ENCODE measurements at regions not wholly inside any gene's neighbourhood (a gene's known extent, or its start where the extent isn't known, plus 50 kb on each side); places are given as distances from the start of the nearest gene placed in this dataset.

- H3K4me1 ChIP-seq (ENCODE audit: control insufficient read depth, insufficient read depth, low read length) = no peaks in the 10 kb centered on the region
- H3K27ac ChIP-seq (ENCODE audit: low read length) = no peak overlapping the region
- H3K4me3 ChIP-seq (ENCODE audit: low read depth in 2 of 2, low read length in 2 of 2) = no peak overlapping the region
- H3K36me3 ChIP-seq (ENCODE audit: control insufficient read depth, insufficient read depth, low read length) = no peaks in the 10 kb centered on the region
- ATAC-seq (no peak), DNase-seq (ENCODE audit: low read depth, low spot score) (no peak)
- in situ Hi-C loops (cut with HindIII; ENCODE audit: low pct_unique_long_range_greater_than_20kb, low sequenced_read_pairs) (no loop called here), intact Hi-C loops (cut with micrococcal nuclease; ENCODE audit: unreplicated experiment) (no loop called here)
- no TSS peak for BruUV-seq (replicated peaks)
- no peaks in the 10 kb centered on the region for H3K9me3 ChIP-seq (ENCODE audit: control insufficient read depth, insufficient read depth, low read depth, low read length)
- TF ChIP-seq SIN3A (IDR thresholded peaks at IDR 0.05; ENCODE audit: borderline replicate concordance, insufficient read depth, low read depth, low read length) = no peak
- POLR2A ChIA-PET = no interaction called here
- H3K27me3 ChIP-seq (ENCODE audit: control insufficient read depth, insufficient read depth, low read length) = no peaks in the 10 kb centered on the region
- CTCF ChIA-PET = no interaction called here
Observed at GRCh38 chr4:174405923-174406322, 116.4 kb downstream of the HPGD start.

- Histone ChIP-seq H3K9me3 (ENCODE audit: control insufficient read depth, insufficient read depth, low read depth, low read length) (no peaks in the 10 kb centered on the region), H3K27ac (ENCODE audit: low read length) (no peak overlapping the region), H3K36me3 (ENCODE audit: control insufficient read depth, insufficient read depth, low read length) (no peaks in the 10 kb centered on the region), H3K27me3 (ENCODE audit: control insufficient read depth, insufficient read depth, low read length) (no peaks in the 10 kb centered on the region), H3K4me1 (ENCODE audit: control insufficient read depth, insufficient read depth, low read length) (no peaks in the 10 kb centered on the region), H3K4me3 (ENCODE audit: low read depth in 2 of 2, low read length in 2 of 2) (no peak overlapping the region)
- no peak for TF ChIP-seq REST (IDR thresholded peaks at IDR 0.05; ENCODE audit: insufficient read depth in 1 of 2, low read depth in 2 of 2, low read length in 1 of 2)
- TF ChIP-seq, protein P1, sequence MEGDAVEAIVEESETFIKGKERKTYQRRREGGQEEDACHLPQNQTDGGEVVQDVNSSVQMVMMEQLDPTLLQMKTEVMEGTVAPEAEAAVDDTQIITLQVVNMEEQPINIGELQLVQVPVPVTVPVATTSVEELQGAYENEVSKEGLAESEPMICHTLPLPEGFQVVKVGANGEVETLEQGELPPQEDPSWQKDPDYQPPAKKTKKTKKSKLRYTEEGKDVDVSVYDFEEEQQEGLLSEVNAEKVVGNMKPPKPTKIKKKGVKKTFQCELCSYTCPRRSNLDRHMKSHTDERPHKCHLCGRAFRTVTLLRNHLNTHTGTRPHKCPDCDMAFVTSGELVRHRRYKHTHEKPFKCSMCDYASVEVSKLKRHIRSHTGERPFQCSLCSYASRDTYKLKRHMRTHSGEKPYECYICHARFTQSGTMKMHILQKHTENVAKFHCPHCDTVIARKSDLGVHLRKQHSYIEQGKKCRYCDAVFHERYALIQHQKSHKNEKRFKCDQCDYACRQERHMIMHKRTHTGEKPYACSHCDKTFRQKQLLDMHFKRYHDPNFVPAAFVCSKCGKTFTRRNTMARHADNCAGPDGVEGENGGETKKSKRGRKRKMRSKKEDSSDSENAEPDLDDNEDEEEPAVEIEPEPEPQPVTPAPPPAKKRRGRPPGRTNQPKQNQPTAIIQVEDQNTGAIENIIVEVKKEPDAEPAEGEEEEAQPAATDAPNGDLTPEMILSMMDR (IDR thresholded peaks at IDR 0.05) = no peak
- BruUV-seq (replicated peaks) = no TSS peak
- DNase-seq (ENCODE audit: low read depth, low spot score) (no peak), ATAC-seq (no peak)
- in situ Hi-C loops (cut with HindIII; ENCODE audit: low pct_unique_long_range_greater_than_20kb, low sequenced_read_pairs) (no loop called here), intact Hi-C loops (cut with micrococcal nuclease; ENCODE audit: unreplicated experiment) (no loop called here)
- ChIA-PET POLR2A (no interaction called here), CTCF (no interaction called here)
Observed at GRCh38 chr4:174404677-174405076, 117.6 kb downstream of the HPGD start.

- CTCF ChIA-PET = no interaction called here
- intact Hi-C loops (cut with micrococcal nuclease; ENCODE audit: unreplicated experiment) = no loop called here
- no TSS peak for BruUV-seq (replicated peaks)
Observed at GRCh38 chr4:174403177-174403543, 119.1 kb downstream of the HPGD start.

More at GRCh38 chr4:174403177-174403543, 119.1 kb downstream of the HPGD start:
- DNase-seq (ENCODE audit: low read depth, low spot score) (no peak), ATAC-seq (no peak)
- Histone ChIP-seq H3K4me3 (ENCODE audit: low read depth in 2 of 2, low read length in 2 of 2) (no peak overlapping the region), H3K27ac (ENCODE audit: low read length) (no peak overlapping the region), H3K9me3 (ENCODE audit: control insufficient read depth, insufficient read depth, low read depth, low read length) (no peaks in the 10 kb centered on the region), H3K36me3 (ENCODE audit: control insufficient read depth, insufficient read depth, low read length) (no peaks in the 10 kb centered on the region), H3K4me1 (ENCODE audit: control insufficient read depth, insufficient read depth, low read length) (no peaks in the 10 kb centered on the region), H3K27me3 (ENCODE audit: control insufficient read depth, insufficient read depth, low read length) (no peaks in the 10 kb centered on the region)
- POLR2A ChIA-PET = no interaction called here
- TF ChIP-seq POLR2AphosphoS5 (IDR thresholded peaks at IDR 0.05; ENCODE audit: low read depth, low read length) (no peak), SIN3A (IDR thresholded peaks at IDR 0.05; ENCODE audit: borderline replicate concordance, insufficient read depth, low read depth, low read length) (no peak), REST (IDR thresholded peaks at IDR 0.05; ENCODE audit: insufficient read depth in 1 of 2, low read depth in 2 of 2, low read length in 1 of 2) (no peak), TCF7L2 (IDR thresholded peaks at IDR 0.05; ENCODE audit: low read depth, low read length) (no peak)
- TF ChIP-seq, protein P1 (IDR thresholded peaks at IDR 0.05) = no peak
- in situ Hi-C loops (cut with HindIII; ENCODE audit: low pct_unique_long_range_greater_than_20kb, low sequenced_read_pairs) = no loop called here

Data from Panc1 (cell line).